GM10248 (cell line): ENCODE measurements at regions not wholly inside any gene's neighbourhood (a gene's known extent, or its start where the extent isn't known, plus 50 kb on each side); places are given as distances from the start of the nearest gene placed in this dataset.

ENCODE experiments used
- CTCF ChIA-PET: fragments of 300-600 bp; sonication (Branson Sonifier 250); formaldehyde crosslinking; extraction: SDS; loops from one replicate; lab custom pipeline; 2021; ENCODE audit warnings: antibody characterized with exemption; lab: Yijun Ruan, JAX
- POLR2A ChIA-PET: fragments of 350-650 bp; sonication (Branson Sonifier 250); formaldehyde crosslinking; extraction: SDS; loops from one replicate; lab custom pipeline; 2020; ENCODE audit warnings: antibody characterized with exemption; lab: Yijun Ruan, JAX
- DNase-seq: peaks from one replicate; pipeline ENCODE4 v3.0.0; 2012; ENCODE audit errors: extremely low spot score
- CTCF ChIP-seq: IDR thresholded peaks from 2 replicates; pipeline ENCODE4 v1.5.1; 2012; ENCODE audit warnings: mild to moderate bottlenecking, low read depth; ENCODE audit errors: extremely low read depth, missing control alignments, control extremely low read depth

GRCh38 chr21:41610042-41610839, 102.3 kb upstream of the TMPRSS2 start:
- DNase-seq: peak; percentile 55
- ChIA-PET CTCF (interaction anchor here (0.8 to 1.2 kb wide), 3 partner anchors 10 to 327 kb away, joined by 3 to 4 read pairs (median 3); no protein-coding TSS in a partner anchor), POLR2A (no interaction called here)
- TF ChIP-seq CTCF: peak; percentile 44

GRCh38 chr21:41606706-41607105, 98.7 kb upstream of the TMPRSS2 start:
- TF ChIP-seq CTCF: no peak
- ChIA-PET POLR2A (no interaction called here), CTCF (no interaction called here)
- no peak for DNase-seq

- TF ChIP-seq CTCF: no peak
- CTCF ChIA-PET: no interaction called here
- POLR2A ChIA-PET: no interaction called here
- no peak for DNase-seq
Observed at GRCh38 chr21:41605934-41606285, 98.0 kb upstream of the TMPRSS2 start.

GRCh38 chr21:41605178-41605933, 97.4 kb upstream of the TMPRSS2 start:
- POLR2A ChIA-PET: no interaction called here
- no peak for DNase-seq
- CTCF ChIA-PET: no interaction called here
- no peak for TF ChIP-seq CTCF

- no peak for DNase-seq
- no peak for TF ChIP-seq CTCF
- POLR2A ChIA-PET: no interaction called here
- CTCF ChIA-PET: no interaction called here
Observed at GRCh38 chr21:41604583-41605041, 96.7 kb upstream of the TMPRSS2 start.

- POLR2A ChIA-PET: no interaction called here
- no peak for DNase-seq
- no peak for TF ChIP-seq CTCF
- CTCF ChIA-PET: no interaction called here
Observed at GRCh38 chr21:41603476-41603875, 95.5 kb upstream of the TMPRSS2 start.
